Neural cell (in vitro differentiated cells): ENCODE measurements at regions not wholly inside any gene's neighbourhood (a gene's known extent, or its start where the extent isn't known, plus 50 kb on each side); places are given as distances from the start of the nearest gene placed in this dataset.

ENCODE experiments used
- H2AFZ ChIP-seq: fragments of 200-600, 300-800 bp; sonication (generic), shearing (Covaris generic); 2 replicates; pipeline ENCODE4 v1.6.0; 2014; ENCODE audit warnings: low read depth, mild to moderate bottlenecking, antibody characterized with exemption, low read length, moderate library complexity
- H3F3A ChIP-seq: fragments of 200-600 bp; shearing (Covaris generic); 2 replicates; pipeline ENCODE4 v1.6.1; 2016; ENCODE audit warnings: mild to moderate bottlenecking, moderate library complexity, mixed read lengths, antibody characterized with exemption, low read length; ENCODE audit not compliant: insufficient read depth, poor library complexity, severe bottlenecking
- H3K27ac ChIP-seq: fragments of 200-600, 300-800 bp; sonication (generic), shearing (Covaris generic); 2 replicates; pipeline ENCODE4 v1.5.1; 2014; ENCODE audit warnings: mild to moderate bottlenecking, low read length, moderate library complexity
- H3K27me3 ChIP-seq: fragments of 300-800, 200-600 bp; sonication (generic), shearing (Covaris generic); 2 replicates; pipeline ENCODE4 v1.6.0; 2014; ENCODE audit warnings: mild to moderate bottlenecking, low read depth, low read length, moderate library complexity; ENCODE audit not compliant: insufficient read depth
- H3K36me3 ChIP-seq: fragments of 300-800, 200-600 bp; sonication (generic), shearing (Covaris generic); 2 replicates; pipeline ENCODE4 v1.5.1; 2014; ENCODE audit warnings: mild to moderate bottlenecking, antibody characterized with exemption, low read length, moderate library complexity; ENCODE audit not compliant: insufficient read depth
- H3K4me2 ChIP-seq: fragments of 300-800, 200-600 bp; sonication (generic), shearing (Covaris generic); 2 replicates; pipeline ENCODE4 v1.6.0; 2014; ENCODE audit warnings: mild to moderate bottlenecking, low read length
- H3K4me3 ChIP-seq: fragments of 300-800, 200-600 bp; sonication (generic), shearing (Covaris generic); 2 replicates; pipeline ENCODE4 v1.5.1; 2014; ENCODE audit warnings: mild to moderate bottlenecking, low read length, moderate library complexity
- H3K79me2 ChIP-seq: fragments of 200-600 bp; shearing (Covaris generic); replicated peaks from 2 replicates; pipeline ENCODE4 v1.6.0; 2014; ENCODE audit warnings: mild to moderate bottlenecking, low read length, moderate library complexity; ENCODE audit not compliant: insufficient read depth
- H3K9ac ChIP-seq: fragments of 300-800, 200-600 bp; sonication (generic), shearing (Covaris generic); 2 replicates; pipeline ENCODE4 v1.6.1; 2016; ENCODE audit warnings: mild to moderate bottlenecking, low read length, mixed read lengths
- H3K9me2 ChIP-seq: fragments of 200-600 bp; shearing (Covaris generic); 2 replicates; pipeline ENCODE4 v1.6.1; 2016; ENCODE audit warnings: mild to moderate bottlenecking, low read length, mixed read lengths; ENCODE audit not compliant: insufficient read depth
- H3K9me3 ChIP-seq: fragments of 200-600, 300-800 bp; sonication (generic), shearing (Covaris generic); 2 replicates; pipeline ENCODE4 v1.6.1; 2016; ENCODE audit warnings: mild to moderate bottlenecking, mixed run types, low read length, moderate library complexity, mixed read lengths
- H4K20me1 ChIP-seq: fragments of 200-600 bp; shearing (Covaris generic); 2 replicates; pipeline ENCODE4 v1.6.1; 2016; ENCODE audit warnings: mild to moderate bottlenecking, mixed run types; ENCODE audit not compliant: insufficient read depth
- EP300 ChIP-seq: fragments of 450-650 bp; conservative IDR thresholded peaks from 2 replicates; pipeline ENCODE4 v1.6.1; 2014; ENCODE audit warnings: antibody characterized with exemption, mild to moderate bottlenecking, moderate library complexity; ENCODE audit not compliant: poor library complexity, severe bottlenecking
- EZH2 ChIP-seq: fragments of 200-600, 300-800 bp; shearing (Covaris generic), sonication (generic); IDR thresholded peaks from 2 replicates; pipeline ENCODE4 v1.6.1; 2014; ENCODE audit warnings: antibody characterized with exemption, low read length, borderline replicate concordance, mild to moderate bottlenecking; ENCODE audit not compliant: insufficient read depth, poor library complexity, severe bottlenecking
- MXI1 ChIP-seq: fragments of 450-650 bp; conservative IDR thresholded peaks from 2 replicates; pipeline ENCODE4 v1.6.1; 2014; ENCODE audit warnings: antibody characterized with exemption, mild to moderate bottlenecking; ENCODE audit not compliant: poor library complexity, severe bottlenecking
- POLR2AphosphoS5 ChIP-seq: IDR thresholded peaks from 2 replicates; pipeline ENCODE4 v1.6.1; 2012
- RAD21 ChIP-seq: fragments of 450-650 bp; conservative IDR thresholded peaks from 2 replicates; pipeline ENCODE4 v1.6.1; 2014; ENCODE audit warnings: antibody characterized with exemption, mild to moderate bottlenecking, moderate library complexity
- SMC3 ChIP-seq: fragments of 450-650 bp; conservative IDR thresholded peaks from 2 replicates; pipeline ENCODE4 v1.6.1; 2014; ENCODE audit warnings: antibody characterized with exemption, mild to moderate bottlenecking, moderate library complexity; ENCODE audit not compliant: poor library complexity
- TAF1 ChIP-seq: IDR thresholded peaks from 2 replicates; pipeline ENCODE4 v1.6.1; 2012; ENCODE audit warnings: low read depth
- TF ChIP-seq, protein P1 (sequence below): fragments of 450-650 bp; IDR thresholded peaks from 2 replicates; pipeline ENCODE4 v1.5.1; 2014; ENCODE audit warnings: antibody characterized with exemption, mild to moderate bottlenecking, moderate library complexity; ENCODE audit not compliant: poor library complexity, severe bottlenecking
- TF ChIP-seq, protein P2 (sequence below): IDR thresholded peaks from 2 replicates; pipeline ENCODE4 v1.6.1; 2012; ENCODE audit warnings: borderline replicate concordance

DNA sequence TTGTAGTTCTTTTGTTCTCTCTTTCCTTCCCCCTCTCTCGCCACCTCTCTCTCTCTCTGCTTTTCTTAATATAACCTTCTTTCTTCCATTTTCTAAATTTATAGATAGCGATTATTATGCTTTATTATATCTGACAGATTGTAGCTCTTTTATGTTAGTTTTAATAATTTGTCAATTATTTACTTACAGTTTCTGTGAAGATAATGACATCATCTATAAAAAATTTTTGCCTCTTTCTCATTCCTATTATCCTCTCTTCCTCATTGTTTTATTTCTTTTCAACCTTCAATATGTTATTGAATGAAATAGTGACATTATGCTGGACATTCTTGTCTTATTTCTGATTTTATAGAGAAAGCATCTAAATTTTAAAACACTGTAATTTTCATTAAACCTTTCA, 469.6 kb upstream of the NRG3 start:
- no peak overlapping the region for H3K9ac ChIP-seq
- no peaks in the 10 kb centered on the region for H3K9me3 ChIP-seq
- H3K9me2 ChIP-seq = no peaks in the 10 kb centered on the region

DNA sequence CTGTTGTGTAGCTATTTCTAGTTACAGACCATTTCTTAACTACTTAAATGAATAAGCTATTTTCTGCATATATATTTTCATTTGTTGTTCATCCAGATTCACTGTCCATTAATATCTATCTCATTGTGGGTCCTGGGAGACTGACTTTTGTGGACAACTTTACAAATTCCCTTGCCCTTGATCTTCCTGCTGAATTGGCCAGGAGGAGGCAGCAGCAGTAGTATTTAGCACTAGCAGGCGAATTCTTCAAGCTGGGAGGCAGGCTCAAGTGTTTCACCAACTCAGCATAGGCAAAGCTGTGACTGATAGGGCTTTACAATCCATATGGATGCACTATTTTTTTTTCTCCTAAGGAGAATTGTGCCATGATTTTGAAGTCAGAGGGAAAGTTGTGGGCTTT, 461.0 kb upstream of the NRG3 start:
- Histone ChIP-seq H3K4me2 (no peak overlapping the region), H3K9me2 (no peaks in the 10 kb centered on the region), H3K36me3 (no peaks in the 10 kb centered on the region), H3F3A (no peaks in the 10 kb centered on the region), H3K9me3 (no peaks in the 10 kb centered on the region), H3K9ac (no peak overlapping the region), H3K4me3 (no peak overlapping the region), H4K20me1 (no peaks in the 10 kb centered on the region), H3K27me3 (no peaks in the 10 kb centered on the region), H3K79me2 (no peaks in the 10 kb centered on the region), H3K27ac (no peak overlapping the region), H2AFZ (no peak overlapping the region)
- peak; percentile 27 for TF ChIP-seq SMC3
- TF ChIP-seq, protein P1, sequence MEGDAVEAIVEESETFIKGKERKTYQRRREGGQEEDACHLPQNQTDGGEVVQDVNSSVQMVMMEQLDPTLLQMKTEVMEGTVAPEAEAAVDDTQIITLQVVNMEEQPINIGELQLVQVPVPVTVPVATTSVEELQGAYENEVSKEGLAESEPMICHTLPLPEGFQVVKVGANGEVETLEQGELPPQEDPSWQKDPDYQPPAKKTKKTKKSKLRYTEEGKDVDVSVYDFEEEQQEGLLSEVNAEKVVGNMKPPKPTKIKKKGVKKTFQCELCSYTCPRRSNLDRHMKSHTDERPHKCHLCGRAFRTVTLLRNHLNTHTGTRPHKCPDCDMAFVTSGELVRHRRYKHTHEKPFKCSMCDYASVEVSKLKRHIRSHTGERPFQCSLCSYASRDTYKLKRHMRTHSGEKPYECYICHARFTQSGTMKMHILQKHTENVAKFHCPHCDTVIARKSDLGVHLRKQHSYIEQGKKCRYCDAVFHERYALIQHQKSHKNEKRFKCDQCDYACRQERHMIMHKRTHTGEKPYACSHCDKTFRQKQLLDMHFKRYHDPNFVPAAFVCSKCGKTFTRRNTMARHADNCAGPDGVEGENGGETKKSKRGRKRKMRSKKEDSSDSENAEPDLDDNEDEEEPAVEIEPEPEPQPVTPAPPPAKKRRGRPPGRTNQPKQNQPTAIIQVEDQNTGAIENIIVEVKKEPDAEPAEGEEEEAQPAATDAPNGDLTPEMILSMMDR = peak; percentile 36
- no peak for TF ChIP-seq EZH2
- peak; percentile 26 for TF ChIP-seq RAD21

More for the DNA sequence above, 469.6 kb upstream of the NRG3 start:
- TF ChIP-seq POLR2AphosphoS5 = no peak
- TF ChIP-seq MXI1 = no peak
- no peak for TF ChIP-seq SMC3
- no peak for TF ChIP-seq RAD21
- no peak for TF ChIP-seq EP300
- H3K36me3 ChIP-seq = no peaks in the 10 kb centered on the region
- no peaks in the 10 kb centered on the region for H3K79me2 ChIP-seq
- H3F3A ChIP-seq = no peaks in the 10 kb centered on the region
- H3K4me2 ChIP-seq = no peak overlapping the region
- no peak overlapping the region for H3K4me3 ChIP-seq
- no peaks in the 10 kb centered on the region for H3K27me3 ChIP-seq
- H4K20me1 ChIP-seq = no peaks in the 10 kb centered on the region
- H2AFZ ChIP-seq = no peak overlapping the region
- H3K27ac ChIP-seq = no peak overlapping the region

DNA sequence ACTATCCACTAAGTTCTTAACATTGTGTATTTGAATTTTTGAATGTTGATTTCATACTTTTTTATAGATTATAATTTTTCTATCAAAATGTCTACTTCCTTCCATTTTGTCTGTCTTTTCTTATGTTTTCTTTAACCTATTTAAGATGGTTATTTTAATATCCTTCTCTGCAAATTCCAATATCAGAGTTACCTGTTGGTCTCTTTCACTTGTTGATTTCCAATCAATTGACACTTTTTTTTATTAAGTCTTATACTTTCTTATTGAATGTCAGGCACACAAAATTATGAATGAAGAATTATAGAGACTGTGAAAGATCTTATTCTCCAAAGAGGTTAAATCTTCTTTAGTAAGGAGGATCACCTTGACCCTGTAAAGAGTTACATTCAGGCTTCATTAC, 448.3 kb upstream of the NRG3 start:
- Histone ChIP-seq H3K79me2 (no peaks in the 10 kb centered on the region), H3K9me3 (no peaks in the 10 kb centered on the region), H3K27me3 (no peaks in the 10 kb centered on the region), H4K20me1 (no peaks in the 10 kb centered on the region), H3K36me3 (no peaks in the 10 kb centered on the region), H3K4me2 (no peak overlapping the region), H3K4me3 (no peak overlapping the region), H3F3A (no peaks in the 10 kb centered on the region), H3K9me2 (no peaks in the 10 kb centered on the region), H3K9ac (no peak overlapping the region), H2AFZ (no peak overlapping the region), H3K27ac (no peak overlapping the region)
- TF ChIP-seq, protein P1 = no peak
- TF ChIP-seq EZH2 (no peak), RAD21 (no peak), TAF1 (no peak), POLR2AphosphoS5 (no peak), MXI1 (no peak), SMC3 (no peak), EP300 (no peak)
- TF ChIP-seq, protein P2, sequence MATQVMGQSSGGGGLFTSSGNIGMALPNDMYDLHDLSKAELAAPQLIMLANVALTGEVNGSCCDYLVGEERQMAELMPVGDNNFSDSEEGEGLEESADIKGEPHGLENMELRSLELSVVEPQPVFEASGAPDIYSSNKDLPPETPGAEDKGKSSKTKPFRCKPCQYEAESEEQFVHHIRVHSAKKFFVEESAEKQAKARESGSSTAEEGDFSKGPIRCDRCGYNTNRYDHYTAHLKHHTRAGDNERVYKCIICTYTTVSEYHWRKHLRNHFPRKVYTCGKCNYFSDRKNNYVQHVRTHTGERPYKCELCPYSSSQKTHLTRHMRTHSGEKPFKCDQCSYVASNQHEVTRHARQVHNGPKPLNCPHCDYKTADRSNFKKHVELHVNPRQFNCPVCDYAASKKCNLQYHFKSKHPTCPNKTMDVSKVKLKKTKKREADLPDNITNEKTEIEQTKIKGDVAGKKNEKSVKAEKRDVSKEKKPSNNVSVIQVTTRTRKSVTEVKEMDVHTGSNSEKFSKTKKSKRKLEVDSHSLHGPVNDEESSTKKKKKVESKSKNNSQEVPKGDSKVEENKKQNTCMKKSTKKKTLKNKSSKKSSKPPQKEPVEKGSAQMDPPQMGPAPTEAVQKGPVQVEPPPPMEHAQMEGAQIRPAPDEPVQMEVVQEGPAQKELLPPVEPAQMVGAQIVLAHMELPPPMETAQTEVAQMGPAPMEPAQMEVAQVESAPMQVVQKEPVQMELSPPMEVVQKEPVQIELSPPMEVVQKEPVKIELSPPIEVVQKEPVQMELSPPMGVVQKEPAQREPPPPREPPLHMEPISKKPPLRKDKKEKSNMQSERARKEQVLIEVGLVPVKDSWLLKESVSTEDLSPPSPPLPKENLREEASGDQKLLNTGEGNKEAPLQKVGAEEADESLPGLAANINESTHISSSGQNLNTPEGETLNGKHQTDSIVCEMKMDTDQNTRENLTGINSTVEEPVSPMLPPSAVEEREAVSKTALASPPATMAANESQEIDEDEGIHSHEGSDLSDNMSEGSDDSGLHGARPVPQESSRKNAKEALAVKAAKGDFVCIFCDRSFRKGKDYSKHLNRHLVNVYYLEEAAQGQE = no peak
